ENCODE measurements at regions not wholly inside any gene's neighbourhood (a gene's known extent, or its start where the extent isn't known, plus 50 kb on each side); places are given as distances from the start of the nearest gene placed in this dataset.
"Not testable (repeated sequence)": the region's sequence is repeated elsewhere in the genome, so short reads cannot be mapped to it uniquely, and the experiment has no call there.

DNA sequence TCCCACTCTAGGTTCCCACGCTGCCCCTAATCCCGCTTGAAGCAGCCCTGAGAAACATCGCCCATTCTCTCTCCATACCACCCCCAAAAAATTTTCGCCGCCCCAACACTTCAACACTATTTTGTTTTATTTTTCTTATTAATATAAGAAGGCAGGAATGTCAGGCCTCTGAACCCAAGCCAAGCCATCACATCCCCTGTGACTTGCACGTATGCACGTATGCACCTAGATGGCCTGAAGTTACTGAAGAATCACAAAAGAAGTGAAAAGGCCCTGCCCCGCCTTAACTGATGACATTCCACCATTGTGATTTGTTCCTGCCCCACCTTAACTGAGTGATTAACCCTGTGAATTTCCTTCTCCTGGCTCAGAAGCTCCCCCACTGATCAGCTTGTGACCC, 229.1 kb upstream of the DUSP10 start:
- TF ChIP-seq POLR2A (IDR thresholded peaks at IDR 0.05; ENCODE audit: low read length); GATA1 (IDR thresholded peaks at IDR 0.05; ENCODE audit: low read depth, low read length): not testable (repeated sequence)
